ENCODE measurements at regions not wholly inside any gene's neighbourhood (a gene's known extent, or its start where the extent isn't known, plus 50 kb on each side); places are given as distances from the start of the nearest gene placed in this dataset.

DNA sequence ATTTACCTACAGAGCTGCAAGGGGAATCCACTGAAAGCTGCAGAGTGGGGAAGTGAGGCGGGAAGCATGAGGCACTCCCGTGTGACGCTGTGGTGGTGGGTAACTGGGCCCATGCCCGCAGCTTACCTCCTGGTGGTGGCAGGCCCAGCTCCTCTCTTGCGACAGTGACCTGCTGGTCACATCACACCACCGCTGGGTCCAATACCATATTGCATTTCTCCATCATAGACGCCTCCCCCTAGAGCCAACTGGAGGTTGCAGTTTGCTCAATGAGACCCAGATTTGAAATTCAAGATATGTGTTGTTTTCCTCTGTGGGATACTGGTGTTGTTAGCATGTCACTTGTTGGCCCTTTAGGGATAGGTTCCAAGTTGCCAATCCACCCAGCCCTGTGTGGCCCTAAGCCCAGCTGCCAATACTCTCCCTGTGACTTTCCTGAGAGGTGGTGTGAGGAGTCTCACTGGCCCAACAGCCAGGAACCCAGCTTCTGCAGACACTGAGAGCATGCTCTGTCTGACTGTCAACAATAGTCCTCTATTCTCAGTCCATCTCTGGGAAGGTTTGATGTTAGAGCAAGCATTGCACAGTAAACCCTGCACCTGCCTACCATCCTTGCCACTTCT is 428.3 kb downstream of the GADD45G start:
- Histone ChIP-seq H3K27me3 (ENCODE audit: insufficient read depth, low read length) (no peaks in the 10 kb centered on the region), H3K9me3 (ENCODE audit: low read depth, low read length) (no peaks in the 10 kb centered on the region), H3K36me3 (ENCODE audit: insufficient read depth, low read length) (no peaks in the 10 kb centered on the region), H2AFZ (ENCODE audit: low read length) (no peak overlapping the region), H3K4me1 (ENCODE audit: insufficient read depth, low read length) (no peaks in the 10 kb centered on the region), H4K20me1 (ENCODE audit: insufficient read depth, low read length) (no peaks in the 10 kb centered on the region), H3K79me2 (ENCODE audit: insufficient read depth, low read length) (no peaks in the 10 kb centered on the region), H3K4me2 (ENCODE audit: insufficient read depth, low read length) (no peak overlapping the region), H3K27ac (ENCODE audit: low read depth, low read length) (no peak overlapping the region), H3K4me3 (ENCODE audit: insufficient read depth, low read length) (no peak overlapping the region)
- TF ChIP-seq CTCF (IDR thresholded peaks at IDR 0.05; ENCODE audit: extremely low read depth, low read depth, low read length): no peak
- no peak for DNase-seq (ENCODE audit: insufficient read length, low spot score, missing footprints)

DNA sequence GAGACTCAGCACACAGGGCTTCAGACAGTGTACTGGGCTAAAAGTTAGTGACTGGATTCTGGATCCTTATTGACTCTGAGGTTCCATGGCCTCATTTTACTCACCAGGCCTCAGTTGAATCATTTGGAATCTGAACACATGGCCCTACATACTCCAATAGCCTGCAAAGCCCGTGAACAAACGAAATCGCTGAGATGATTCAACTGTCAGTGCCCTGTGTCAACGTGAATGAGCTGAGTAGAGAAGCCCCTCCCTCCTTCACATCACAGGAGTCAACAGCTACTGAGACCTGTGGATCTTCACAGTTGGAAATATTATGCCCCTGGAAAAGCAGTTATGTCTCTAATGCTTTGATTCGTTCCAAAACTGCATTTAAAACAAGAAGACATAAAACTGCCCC is 429.3 kb downstream of the GADD45G start:
- H3K4me3 ChIP-seq (ENCODE audit: insufficient read depth, low read length): no peak overlapping the region
- H3K27me3 ChIP-seq (ENCODE audit: insufficient read depth, low read length): no peaks in the 10 kb centered on the region
- no peaks in the 10 kb centered on the region for H3K9me3 ChIP-seq (ENCODE audit: low read depth, low read length)
- no peaks in the 10 kb centered on the region for H3K36me3 ChIP-seq (ENCODE audit: insufficient read depth, low read length)
- H2AFZ ChIP-seq (ENCODE audit: low read length): no peak overlapping the region
- no peak for TF ChIP-seq CTCF (IDR thresholded peaks at IDR 0.05; ENCODE audit: extremely low read depth, low read depth, low read length)
- H3K79me2 ChIP-seq (ENCODE audit: insufficient read depth, low read length): no peaks in the 10 kb centered on the region
- no peaks in the 10 kb centered on the region for H3K4me1 ChIP-seq (ENCODE audit: insufficient read depth, low read length)
- DNase-seq (ENCODE audit: insufficient read length, low spot score, missing footprints): no peak
- no peak overlapping the region for H3K27ac ChIP-seq (ENCODE audit: low read depth, low read length)
- no peaks in the 10 kb centered on the region for H4K20me1 ChIP-seq (ENCODE audit: insufficient read depth, low read length)
- no peak overlapping the region for H3K4me2 ChIP-seq (ENCODE audit: insufficient read depth, low read length)

GRCh38 chr9:90035471-90035870 is 430.7 kb downstream of the GADD45G start:
- Histone ChIP-seq H3K27me3 (ENCODE audit: insufficient read depth, low read length) (no peaks in the 10 kb centered on the region), H3K4me2 (ENCODE audit: insufficient read depth, low read length) (no peak overlapping the region)
- no peak for TF ChIP-seq CTCF (IDR thresholded peaks at IDR 0.05; ENCODE audit: extremely low read depth, low read depth, low read length)

GRCh38 chr9:90037146-90037797 is 432.5 kb downstream of the GADD45G start:
- Histone ChIP-seq H3K4me3 (ENCODE audit: insufficient read depth, low read length) (no peak overlapping the region), H3K27me3 (ENCODE audit: insufficient read depth, low read length) (no peaks in the 10 kb centered on the region), H3K4me1 (ENCODE audit: insufficient read depth, low read length) (no peaks in the 10 kb centered on the region), H3K27ac (ENCODE audit: low read depth, low read length) (no peak overlapping the region), H3K4me2 (ENCODE audit: insufficient read depth, low read length) (no peak overlapping the region), H4K20me1 (ENCODE audit: insufficient read depth, low read length) (no peaks in the 10 kb centered on the region), H3K79me2 (ENCODE audit: insufficient read depth, low read length) (no peaks in the 10 kb centered on the region), H3K36me3 (ENCODE audit: insufficient read depth, low read length) (no peaks in the 10 kb centered on the region), H2AFZ (ENCODE audit: low read length) (no peak overlapping the region), H3K9me3 (ENCODE audit: low read depth, low read length) (no peaks in the 10 kb centered on the region)
- DNase-seq (ENCODE audit: insufficient read length, low spot score, missing footprints): no peak
- no peak for TF ChIP-seq CTCF (IDR thresholded peaks at IDR 0.05; ENCODE audit: extremely low read depth, low read depth, low read length)

More at GRCh38 chr9:90035471-90035870, 430.7 kb downstream of the GADD45G start:
- H3K4me1 ChIP-seq (ENCODE audit: insufficient read depth, low read length): no peaks in the 10 kb centered on the region
- no peak for DNase-seq (ENCODE audit: insufficient read length, low spot score, missing footprints)
- H3K79me2 ChIP-seq (ENCODE audit: insufficient read depth, low read length): no peaks in the 10 kb centered on the region
- H3K9me3 ChIP-seq (ENCODE audit: low read depth, low read length): no peaks in the 10 kb centered on the region
- H3K4me3 ChIP-seq (ENCODE audit: insufficient read depth, low read length): no peak overlapping the region
- H3K36me3 ChIP-seq (ENCODE audit: insufficient read depth, low read length): no peaks in the 10 kb centered on the region
- H4K20me1 ChIP-seq (ENCODE audit: insufficient read depth, low read length): no peaks in the 10 kb centered on the region
- H3K27ac ChIP-seq (ENCODE audit: low read depth, low read length): no peak overlapping the region
- no peak overlapping the region for H2AFZ ChIP-seq (ENCODE audit: low read length)
